ENCODE measurements at regions not wholly inside any gene's neighbourhood (a gene's known extent, or its start where the extent isn't known, plus 50 kb on each side); places are given as distances from the start of the nearest gene placed in this dataset.

GRCh38 chr1:30452925-30453324 lies 270.5 kb downstream of the MATN1 start:
- Histone ChIP-seq H3K27me3 (ENCODE audit: insufficient read depth, low read depth, severe bottlenecking) (peaks cover 2% of the 10 kb centered on the region), H3K4me3 (ENCODE audit: low read depth, low read length) (no peak overlapping the region), H3K27ac (no peak overlapping the region), H3K9me3 (ENCODE audit: severe bottlenecking) (no peaks in the 10 kb centered on the region), H3K36me3 (no peaks in the 10 kb centered on the region)
- no peak for DNase-seq
- TF ChIP-seq CTCF (IDR thresholded peaks at IDR 0.05; ENCODE audit: low read depth, low read length): no peak

DNA sequence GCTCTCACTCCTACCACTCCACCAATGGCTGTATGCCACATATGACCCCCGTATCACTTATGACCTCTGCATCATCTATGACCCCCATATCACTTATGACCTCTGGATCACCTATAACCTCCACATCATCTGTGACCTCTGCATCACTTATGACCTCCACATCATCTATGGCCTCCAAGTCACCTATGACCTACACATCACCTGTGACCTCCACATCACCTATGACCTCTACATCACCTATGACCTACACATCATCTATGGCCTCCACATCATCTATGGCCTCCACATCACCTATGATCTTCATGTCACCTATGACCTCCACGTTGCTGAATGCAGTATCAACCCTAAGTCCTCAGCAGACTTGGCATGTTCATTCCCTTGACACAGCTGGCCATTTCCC lies 271.2 kb downstream of the MATN1 start:
- no peak for TF ChIP-seq CTCF (IDR thresholded peaks at IDR 0.05; ENCODE audit: low read depth, low read length)
- H3K27me3 ChIP-seq (ENCODE audit: insufficient read depth, low read depth, severe bottlenecking): peaks cover 3% of the 10 kb centered on the region
- H3K9me3 ChIP-seq (ENCODE audit: severe bottlenecking): no peaks in the 10 kb centered on the region
- H3K36me3 ChIP-seq: no peaks in the 10 kb centered on the region
- H3K27ac ChIP-seq: no peak overlapping the region
- DNase-seq: no peak
- H3K4me3 ChIP-seq (ENCODE audit: low read depth, low read length): no peak overlapping the region

DNA sequence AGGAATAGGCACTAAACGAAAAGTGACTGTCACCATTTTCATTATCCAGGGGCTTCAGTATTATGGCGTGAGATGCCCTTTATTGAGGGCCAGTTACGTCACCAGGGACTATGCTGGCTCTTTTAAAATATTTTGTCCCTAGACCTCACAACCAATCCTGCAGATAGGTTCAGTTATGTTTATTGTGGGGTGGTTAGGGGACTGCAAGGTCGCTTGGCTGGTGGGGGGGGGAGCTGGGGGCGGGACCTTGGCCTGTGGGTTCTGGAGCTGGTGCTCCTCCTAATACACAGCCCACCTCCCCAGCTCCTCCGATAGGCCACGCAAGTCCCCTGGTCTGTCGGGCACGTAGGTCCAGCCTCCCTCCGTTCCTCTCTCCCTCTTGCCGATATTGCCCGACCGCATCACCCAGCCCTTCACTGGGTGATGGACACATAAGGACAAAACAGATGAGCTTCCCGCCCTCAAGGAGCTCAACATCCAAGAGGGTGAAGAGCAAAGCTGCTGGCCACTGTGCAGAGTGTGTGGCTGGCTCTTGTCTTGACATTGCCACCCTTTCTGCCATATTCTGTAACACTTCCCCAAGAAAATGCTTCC lies 271.8 kb downstream of the MATN1 start:
- Histone ChIP-seq H3K4me3 (ENCODE audit: low read depth, low read length) (no peak overlapping the region), H3K9me3 (ENCODE audit: severe bottlenecking) (no peaks in the 10 kb centered on the region), H3K27me3 (ENCODE audit: insufficient read depth, low read depth, severe bottlenecking) (peaks cover 3% of the 10 kb centered on the region), H3K36me3 (no peaks in the 10 kb centered on the region), H3K27ac (no peak overlapping the region)
- TF ChIP-seq CTCF (IDR thresholded peaks at IDR 0.05; ENCODE audit: low read depth, low read length): no peak
- no peak for DNase-seq

DNA sequence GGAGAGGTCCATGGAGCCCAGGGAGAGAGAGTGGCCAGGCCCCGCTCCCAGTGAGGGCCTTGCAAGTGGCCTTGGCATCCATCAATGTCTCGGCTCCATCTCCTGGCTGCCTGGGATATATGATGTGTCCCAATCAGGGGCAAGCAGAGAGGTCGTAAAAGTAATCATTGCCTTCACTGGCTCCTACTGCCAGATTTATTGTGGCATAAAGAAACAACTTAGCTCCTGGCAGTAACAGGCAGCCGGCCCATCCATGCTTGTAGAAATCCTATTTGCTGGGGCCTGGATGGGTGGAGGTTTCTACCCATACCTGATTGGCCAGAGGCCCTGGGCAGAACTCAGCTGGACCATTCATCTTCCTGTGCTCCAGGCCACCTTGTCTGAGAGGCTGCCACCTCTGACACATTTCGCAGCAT lies 272.6 kb downstream of the MATN1 start:
- TF ChIP-seq CTCF (IDR thresholded peaks at IDR 0.05; ENCODE audit: low read depth, low read length): no peak
- Histone ChIP-seq H3K27ac (no peak overlapping the region), H3K4me3 (ENCODE audit: low read depth, low read length) (no peak overlapping the region), H3K9me3 (ENCODE audit: severe bottlenecking) (no peaks in the 10 kb centered on the region), H3K27me3 (ENCODE audit: insufficient read depth, low read depth, severe bottlenecking) (peaks cover 3% of the 10 kb centered on the region), H3K36me3 (no peaks in the 10 kb centered on the region)
- DNase-seq: no peak

- no peak for TF ChIP-seq CTCF (IDR thresholded peaks at IDR 0.05; ENCODE audit: low read depth, low read length)
- DNase-seq: no peak
- Histone ChIP-seq H3K9me3 (ENCODE audit: severe bottlenecking) (no peaks in the 10 kb centered on the region), H3K36me3 (no peaks in the 10 kb centered on the region), H3K27me3 (ENCODE audit: insufficient read depth, low read depth, severe bottlenecking) (peaks cover 3% of the 10 kb centered on the region), H3K27ac (no peak overlapping the region), H3K4me3 (ENCODE audit: low read depth, low read length) (no peak overlapping the region)
Measured at GRCh38 chr1:30450148-30450817, 273.1 kb downstream of the MATN1 start.
